Activated CD8-positive, alpha-beta memory T cell treated with anti-CD3 and anti-CD28 coated beads, Interleukin-2, amount 50 U/mL, for 1 hour (primary cell): ENCODE measurements at regions not wholly inside any gene's neighbourhood (a gene's known extent, or its start where the extent isn't known, plus 50 kb on each side); places are given as distances from the start of the nearest gene placed in this dataset.

Experiments used
- DNase-seq: peaks from one replicate; pipeline ENCODE4 v3.0.0-alpha.2; 2020; ENCODE audit errors: extremely low read depth

DNA sequence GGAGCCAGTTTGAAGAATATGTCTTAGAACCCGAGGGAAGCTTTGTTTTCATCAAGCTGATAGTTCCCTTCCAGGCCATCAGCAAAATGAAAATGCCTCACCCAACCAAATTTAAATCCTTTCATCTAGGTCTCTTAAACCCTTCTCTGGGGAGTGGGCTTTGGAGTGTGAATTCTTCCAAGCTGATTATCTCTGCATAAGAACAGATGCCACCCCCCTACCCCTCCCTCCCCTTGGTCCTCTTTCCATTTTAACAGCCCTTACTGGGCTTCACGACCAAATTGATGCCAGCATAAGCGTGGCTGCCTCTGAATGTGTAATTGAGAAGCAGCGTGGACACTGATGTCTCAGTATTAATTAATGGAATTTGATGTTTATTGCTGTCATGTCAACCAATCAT is 509.7 kb upstream of the CLINT1 start:
- DNase-seq, result no peak

DNA sequence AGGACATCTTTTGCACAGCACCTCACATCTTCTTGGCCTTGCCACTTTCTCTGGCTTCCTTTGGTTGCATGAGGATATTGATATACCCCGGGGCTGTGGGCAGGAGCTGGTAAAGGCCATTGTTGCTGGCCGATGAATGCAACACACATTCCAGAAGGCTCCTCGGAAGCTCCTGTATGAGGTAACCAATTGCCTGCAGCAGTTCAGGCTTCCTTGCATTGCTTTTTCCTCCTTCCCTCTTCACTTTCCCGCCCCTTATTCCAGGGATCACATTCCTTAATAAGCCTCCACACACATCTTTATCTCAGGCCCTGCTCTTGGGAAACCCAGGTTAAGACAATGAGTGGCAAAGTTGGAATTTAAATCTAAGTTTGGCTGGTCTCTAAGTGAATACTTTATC is 505.4 kb upstream of the CLINT1 start:
- DNase-seq, result no peak

DNA sequence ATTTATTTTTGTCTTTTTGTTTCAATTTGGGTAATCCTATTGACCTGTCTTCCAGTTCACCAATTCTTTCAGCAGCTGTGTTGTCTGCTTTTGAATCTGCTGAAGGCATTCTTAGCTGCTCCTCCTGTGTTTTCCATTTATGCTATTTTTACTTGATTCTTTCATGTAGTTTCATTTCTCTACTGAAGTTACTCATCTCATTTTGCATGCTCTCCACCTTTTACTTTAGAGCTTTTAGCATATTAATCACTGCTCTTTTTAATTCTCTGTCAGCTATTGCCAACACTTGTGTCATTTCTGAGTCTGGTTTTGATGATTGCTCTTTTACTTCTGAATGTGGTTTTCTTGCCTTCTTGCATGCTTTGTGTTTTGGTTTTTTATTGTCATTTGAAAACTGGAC is 496.0 kb upstream of the CLINT1 start:
- DNase-seq, result no peak

DNA sequence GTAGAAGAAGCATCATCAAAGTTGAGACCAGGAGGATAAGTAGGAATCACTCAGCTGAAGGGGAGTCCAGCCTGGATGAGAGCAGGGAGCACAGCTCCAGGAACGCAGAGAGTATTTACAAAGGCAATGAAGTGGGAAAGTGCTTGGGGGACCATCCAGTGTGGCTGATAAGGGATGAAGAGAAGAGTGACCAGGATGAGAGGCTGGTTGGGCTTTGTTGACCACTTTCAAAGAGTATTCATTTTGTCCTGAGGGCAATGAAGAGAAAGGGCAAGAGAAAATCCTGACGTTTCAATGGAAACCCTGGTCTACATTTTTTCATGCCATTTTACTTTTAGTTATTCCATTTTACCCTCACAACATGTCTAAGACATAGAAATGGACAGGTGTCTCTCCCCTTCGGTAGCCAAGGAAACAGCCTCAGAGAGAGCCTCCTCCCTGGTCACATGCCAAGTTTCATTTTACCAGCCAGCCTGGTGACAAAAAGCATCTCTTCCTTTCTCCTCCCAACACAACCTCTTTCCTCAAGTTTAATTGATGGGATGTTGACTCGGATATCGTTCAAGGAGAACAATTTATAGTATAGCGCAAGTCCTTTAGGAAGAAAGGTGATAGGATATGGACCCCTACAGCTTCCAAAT is 492.7 kb upstream of the CLINT1 start:
- no peak for DNase-seq

DNA sequence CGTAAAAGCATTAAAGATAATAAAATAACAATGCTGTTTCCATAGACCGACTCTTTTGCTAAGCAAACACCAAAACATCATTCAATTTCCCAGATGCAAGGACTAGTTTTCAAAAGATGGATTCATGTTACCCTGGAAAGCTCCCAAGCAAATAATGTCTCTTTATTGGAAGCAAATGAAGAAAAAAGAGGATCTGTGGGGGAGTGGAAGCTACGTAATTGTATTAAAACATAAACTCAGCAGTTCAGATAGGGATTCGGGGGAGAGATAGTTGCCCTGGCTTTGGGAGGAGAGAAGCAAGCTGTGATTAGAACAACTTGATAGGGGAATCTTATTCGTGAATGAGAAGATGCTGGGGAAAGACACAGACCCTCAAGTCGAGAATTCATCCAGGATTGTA is 491.0 kb upstream of the CLINT1 start:
- DNase-seq, result no peak

DNA sequence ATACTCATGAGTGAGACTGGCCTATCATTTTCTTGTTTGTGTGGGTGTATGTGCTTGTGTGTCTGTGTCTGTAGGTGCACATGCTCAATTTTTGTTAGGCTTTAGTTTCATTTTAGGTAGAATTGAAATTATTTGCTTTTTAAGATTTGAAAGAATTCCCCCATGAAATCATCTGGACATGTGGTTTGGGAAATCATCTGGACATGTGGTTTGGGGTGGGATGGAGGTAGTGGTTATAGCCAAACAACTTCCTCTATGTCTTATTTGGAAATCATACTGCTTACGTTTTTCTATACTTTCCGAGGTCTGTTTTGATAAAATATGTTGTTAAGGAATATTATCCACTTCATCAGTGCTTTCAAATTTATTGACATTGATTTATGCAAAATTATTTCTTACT is 485.4 kb upstream of the CLINT1 start:
- DNase-seq, result no peak

DNA sequence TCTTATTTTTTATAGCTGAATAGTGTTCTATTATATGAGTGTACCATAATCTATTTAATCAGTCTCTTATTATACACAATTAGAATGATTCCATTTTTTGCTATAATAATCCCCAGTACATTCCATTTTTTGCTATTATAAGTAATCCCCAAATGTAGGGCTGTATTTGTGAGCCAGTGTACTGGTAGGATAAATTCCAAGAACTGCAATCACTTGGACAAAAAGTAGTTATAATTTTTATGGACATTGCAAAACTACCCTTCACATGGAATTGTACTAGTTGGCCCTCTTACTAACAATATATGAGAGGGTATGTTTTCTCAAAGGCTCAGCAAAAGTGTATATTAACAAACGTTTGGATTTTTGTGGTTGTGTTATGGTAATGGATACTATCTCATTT is 481.7 kb upstream of the CLINT1 start:
- no peak for DNase-seq

DNA sequence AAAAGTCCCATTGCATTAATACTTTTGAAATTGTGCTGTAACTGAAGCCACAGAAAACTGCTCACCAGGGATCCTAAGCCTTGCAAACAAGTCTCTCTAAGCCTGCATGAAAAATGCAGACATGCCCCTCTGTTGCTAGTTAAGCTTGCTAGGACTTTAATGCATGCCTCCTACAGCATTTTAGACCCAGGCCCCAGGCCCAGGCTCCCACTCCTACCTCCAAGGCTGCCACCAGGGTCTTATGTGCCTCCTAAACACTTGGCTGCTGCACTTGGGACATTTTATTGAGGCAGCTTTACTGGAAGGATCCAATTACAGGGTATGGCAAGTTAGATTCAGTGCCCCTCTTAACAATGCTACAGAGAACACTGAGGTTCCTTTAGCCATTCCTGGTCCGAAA is 467.3 kb upstream of the CLINT1 start:
- no peak for DNase-seq

DNA sequence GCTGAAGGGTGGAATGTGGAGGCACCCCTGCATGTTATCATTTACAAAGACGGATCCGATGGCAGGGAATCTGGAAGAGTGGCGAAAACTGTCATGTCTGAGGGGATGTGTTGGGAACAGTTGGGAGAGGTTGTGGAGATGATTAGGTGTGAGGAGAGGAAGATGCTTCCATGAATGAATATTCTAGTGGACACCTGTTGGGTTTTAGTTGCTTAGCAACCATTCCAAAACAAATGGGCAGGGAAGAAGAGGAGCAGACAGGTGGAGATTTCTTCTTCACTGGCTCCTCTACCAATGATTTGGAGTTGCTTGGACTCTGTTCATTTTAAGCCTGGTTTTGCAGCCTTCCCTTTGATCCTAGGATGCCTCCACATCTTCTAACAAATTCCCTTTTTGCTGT is 465.3 kb upstream of the CLINT1 start:
- DNase-seq, result no peak

DNA sequence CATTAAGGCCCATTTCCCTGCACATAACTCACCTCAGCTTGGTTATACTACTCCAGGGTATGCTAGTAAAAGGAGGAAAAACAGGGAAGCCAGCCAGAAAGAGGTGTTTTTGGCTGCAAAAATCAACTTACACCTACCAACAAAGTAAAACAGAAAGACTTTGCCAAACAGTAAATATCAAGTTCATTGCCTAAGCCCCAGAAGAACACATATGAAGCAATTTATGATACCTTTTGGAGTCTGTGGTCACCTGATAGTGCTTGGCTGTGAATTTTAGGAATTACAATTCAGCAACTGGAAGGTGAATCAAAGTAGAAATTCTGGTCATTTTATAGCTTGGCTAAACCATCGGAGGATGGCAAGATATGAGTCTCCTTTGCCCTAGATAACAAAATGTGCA is 463.7 kb upstream of the CLINT1 start:
- DNase-seq, result no peak

DNA sequence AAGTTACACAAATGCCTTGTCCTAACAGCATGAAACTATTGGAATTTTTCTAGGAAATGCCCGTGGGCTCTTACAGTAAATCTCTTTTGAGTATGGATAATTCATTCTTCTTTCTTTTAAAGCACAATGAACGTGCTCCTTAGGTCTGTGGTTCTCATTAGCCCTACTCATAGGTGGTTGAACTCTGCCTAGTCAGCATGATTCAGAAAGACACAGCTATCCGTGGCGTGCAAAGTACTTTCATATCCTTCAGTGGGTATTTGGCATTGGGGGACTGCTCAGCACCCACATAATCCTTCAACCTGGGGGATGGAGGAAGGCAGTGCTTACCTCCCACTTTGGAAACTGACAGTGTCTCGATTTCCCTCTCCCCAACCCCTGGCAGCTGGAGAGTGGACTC is 462.0 kb upstream of the CLINT1 start:
- no peak for DNase-seq

DNA sequence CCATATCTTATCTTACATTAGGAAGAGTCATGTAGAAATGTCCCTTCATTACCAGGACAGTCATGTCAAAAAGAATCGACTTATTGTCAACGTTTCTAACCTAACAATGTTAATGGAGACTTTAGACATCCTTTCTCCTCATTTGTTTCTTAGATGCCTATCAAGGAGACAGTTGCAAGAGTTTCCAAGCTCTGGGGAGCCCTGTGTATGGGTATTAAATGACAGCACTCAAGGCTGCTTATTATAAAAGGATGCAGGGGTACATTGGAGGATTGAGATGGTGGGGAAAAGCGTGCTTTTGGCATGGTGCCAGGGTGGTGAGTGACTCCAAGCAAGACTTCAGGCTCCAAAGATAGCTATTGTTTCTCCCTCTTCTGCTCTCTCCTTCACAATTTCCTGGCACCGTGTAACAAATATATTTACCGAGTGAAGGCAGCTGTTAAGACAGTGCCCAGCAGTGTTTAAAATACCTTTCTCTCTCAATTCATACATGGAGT is 461.3 kb upstream of the CLINT1 start:
- DNase-seq, result no peak

DNA sequence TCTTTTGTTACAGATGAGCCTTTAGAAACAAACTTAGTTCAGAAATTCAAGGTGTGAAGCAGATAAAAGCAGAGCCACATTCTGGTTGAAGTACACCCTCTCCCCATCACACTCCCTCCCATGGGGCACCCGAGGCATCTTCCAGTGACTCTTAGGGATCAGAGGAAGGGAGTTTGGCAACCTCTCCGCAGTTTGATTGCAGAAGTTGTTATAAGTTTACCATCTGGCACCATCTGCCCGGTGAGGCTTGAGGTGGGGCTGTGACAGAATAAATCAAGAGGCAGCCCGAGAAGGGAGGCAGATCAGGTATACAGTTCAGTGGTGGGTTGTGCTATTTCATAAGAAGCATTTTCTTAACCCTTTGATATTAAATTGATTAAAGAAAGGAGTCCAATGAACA is 458.6 kb upstream of the CLINT1 start:
- DNase-seq, result no peak

DNA sequence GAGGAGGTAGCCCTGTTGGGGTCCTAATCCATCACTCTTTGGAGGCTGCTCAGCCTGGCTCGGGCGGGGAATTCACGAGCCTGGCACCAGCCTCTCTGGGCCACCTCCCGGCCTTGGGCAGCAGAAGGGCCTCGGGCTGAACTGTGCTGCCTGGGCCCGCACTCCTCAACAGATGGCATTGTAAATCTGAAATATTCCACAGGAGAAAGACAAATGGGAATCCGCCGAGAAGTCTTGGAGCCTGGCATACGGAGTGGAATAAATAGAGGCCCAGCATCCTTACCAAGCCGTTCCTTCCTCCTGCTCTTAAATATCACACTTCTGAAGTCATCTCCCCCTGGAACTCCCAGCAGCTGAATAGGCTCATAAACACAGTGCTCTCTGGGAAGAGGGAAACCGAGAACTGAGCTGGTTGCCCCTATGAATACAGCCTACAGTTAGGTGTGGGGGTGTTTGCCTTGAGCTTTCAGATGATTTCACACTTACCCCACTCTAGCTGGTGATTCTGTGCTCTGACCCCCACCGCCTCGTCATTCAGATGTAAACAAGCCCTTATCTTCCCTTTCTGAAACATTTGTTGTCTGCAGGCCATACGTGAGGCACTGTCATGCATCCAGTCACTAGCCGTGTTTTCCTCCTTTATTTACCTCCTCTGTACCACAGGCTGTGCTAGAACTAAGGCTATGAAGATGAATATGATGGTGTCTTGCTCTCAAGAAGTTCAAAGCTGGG is 455.0 kb upstream of the CLINT1 start:
- no peak for DNase-seq

DNA sequence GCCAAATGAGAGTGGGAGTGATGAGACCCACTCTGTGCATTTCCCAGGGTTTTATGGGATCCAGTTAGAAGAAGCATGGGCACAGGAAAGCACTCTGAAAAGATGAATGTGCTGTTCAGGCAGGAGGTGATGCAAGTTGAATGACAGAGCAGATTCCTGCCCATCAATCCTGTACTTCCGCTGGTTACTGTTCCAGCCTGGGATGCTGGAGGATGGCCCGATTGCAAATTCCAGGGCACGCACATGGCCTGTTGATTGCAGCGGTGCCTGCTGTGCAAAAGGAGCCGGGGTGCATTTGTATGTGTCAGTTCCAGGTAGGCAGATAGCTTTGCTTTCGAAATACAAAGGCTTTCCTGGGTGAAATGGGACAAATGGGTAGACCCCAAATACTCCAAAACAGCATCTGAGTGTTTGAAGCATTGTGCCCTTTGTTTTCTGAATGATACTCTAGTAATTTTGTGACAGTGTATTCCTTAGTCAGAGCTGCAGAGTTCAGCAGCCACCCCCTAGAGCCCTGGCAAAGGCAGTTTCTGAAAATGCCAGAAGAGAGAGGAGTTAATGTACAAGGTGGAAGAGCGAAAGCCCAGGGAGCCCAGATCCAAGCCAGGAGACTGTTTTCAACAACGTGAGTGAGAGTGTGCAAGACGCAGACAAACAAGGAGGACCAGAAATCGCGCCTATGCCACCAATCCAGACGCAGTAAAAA is 454.2 kb upstream of the CLINT1 start:
- DNase-seq, result no peak

DNA sequence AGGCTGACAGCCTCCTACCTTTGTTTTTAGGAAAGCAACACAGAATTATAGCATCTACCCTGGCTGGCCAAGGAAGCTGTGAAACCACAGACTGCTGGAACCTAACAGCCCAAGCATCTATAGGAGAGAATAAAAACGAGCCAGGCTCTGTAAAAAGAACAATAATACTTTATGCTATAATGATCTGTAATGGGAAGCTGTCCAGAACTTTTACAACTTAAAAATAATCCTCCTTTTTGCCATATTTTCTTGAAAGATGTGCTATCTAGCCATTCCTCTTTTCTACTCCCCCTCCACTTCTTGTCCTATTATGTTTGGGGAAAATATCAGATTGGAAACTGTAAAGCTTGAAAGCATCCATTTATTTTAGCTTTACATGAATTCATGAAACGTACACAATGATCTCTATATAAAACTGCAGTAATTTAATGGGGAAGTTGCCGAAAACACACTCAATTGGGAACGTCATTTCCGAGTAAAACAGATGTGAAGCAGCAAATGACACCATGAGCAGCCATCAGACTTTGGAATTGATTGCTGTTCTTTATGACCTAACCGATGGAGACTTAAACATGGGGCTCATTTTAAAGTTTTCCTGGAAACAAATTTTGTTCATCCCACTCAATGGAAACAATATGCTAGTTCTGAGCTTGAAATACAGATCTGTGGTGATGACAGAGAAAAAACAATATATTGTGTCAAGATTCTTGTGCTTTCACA is 450.3 kb upstream of the CLINT1 start:
- no peak for DNase-seq

DNA sequence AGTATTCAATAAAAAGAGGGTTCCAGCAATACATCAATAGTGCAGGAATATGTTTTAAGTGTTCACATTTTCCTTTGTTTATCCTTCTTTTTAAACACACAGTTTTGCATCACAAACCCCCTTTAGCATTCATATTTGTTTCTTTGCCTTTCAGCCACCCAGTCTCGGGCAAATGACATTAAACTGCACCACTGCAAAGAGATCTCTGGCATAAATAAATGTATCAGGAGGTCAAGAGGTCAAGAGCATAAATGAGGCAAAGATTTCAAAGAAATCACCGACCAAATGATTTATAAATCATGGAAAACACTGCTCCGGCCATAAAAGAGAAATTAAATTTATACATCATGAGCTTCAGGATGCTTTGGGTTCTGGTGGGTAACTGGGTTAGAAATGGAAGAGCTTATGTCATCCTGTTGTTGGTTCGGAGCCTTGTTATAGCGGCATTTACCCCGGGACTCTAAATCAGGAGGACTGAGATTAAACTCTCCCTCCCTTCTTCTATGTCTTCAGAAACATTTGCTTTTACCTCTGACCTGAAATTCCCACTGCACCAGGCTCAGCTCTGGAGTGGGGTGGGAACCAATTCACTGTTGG is 449.6 kb upstream of the CLINT1 start:
- DNase-seq, result no peak

DNA sequence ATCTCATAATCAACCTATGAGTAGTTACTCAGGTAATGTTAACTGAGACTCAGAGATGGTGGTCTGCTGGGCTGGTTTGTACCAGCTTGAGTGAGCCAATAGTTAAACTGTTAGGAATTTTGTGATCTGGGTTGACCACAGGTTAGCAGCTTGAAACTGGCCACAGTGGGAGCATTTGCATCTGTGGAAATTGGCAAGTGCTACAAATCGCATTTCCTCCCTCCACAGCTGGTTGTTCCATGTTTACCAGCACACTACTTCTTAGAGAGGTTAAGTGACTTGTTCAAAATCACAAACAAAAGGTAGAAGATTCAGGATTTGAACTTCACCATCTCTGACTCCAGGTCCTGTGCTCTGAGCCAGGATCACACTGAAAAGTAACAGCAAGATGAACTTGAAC is 446.9 kb upstream of the CLINT1 start:
- no peak for DNase-seq

DNA sequence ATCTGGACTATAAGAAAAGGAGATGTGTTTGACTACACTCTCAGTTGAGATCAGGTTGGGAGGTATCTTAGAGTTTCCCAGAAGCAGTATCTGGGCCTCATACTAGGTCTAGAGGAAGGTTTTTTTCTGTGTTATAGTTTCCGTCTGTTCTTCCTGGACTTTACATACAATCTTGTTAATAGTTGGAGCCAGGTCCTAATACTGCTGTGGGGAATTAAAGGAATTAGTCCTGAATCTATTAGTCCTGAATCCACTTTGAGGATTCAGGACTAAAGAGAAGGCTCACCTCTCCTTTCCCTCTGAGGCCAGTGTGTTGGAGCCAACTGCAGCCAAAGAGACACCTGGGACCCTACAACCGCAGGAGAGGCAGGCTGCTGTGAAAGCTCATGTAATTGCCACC is 445.7 kb upstream of the CLINT1 start:
- DNase-seq, result no peak

DNA sequence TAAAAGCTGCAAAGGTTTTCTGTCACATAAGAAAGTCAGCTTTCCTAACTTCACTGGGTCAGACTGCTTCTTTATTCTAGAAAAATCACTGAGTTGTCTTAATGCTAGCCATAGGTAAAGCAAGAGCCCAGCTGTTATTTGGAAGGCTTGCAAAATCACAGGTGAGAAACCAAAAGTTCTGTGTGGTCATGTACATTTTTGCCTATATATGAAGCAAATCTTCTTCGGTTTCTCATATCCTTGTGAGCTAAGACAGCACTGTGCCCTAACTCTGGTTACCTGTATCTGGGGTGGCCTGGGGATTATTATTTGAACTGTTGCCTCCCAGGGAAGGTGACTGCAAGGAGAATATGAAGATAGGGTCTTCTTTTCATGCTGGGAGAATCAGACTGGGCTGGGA is 444.9 kb upstream of the CLINT1 start:
- DNase-seq, result no peak

DNA sequence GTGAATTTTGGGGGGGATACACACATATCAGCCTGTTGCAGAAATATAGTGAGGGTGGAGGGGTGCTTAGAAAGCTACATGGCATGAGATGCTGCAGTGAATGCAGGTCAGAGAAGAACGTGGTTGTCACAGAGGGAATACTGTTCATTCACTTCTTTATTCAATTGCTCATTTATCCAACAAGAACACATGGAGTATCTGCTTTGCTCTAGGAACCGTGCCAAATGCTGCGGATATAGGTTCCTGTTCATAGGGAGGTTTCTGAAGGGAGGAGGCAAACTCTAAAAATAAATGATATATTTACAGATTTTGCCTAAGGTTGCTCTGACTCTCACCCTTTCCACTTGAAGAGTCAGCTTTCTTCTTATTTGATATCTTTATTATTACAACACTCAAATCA is 444.3 kb upstream of the CLINT1 start:
- no peak for DNase-seq

DNA sequence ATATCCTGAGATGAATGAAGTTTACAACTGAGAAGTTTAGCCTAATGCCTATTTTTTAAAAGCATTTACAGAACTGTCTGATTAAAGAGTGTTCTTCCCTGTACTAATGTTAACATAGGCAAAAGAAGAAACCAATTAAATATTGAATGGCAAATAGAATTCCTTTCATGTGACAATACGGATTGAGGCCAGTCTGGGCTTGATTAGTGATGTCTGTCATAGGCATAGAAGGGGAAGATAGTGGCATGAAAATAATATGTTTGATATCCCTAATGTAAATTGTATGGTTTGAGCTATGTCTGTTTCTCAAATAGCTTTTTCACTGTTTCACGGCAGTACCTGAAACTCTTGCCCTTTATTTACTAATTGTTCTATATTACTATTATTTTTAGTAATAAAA is 443.1 kb upstream of the CLINT1 start:
- no peak for DNase-seq
